HEK293 (cell line): ENCODE measurements at regions not wholly inside any gene's neighbourhood (a gene's known extent, or its start where the extent isn't known, plus 50 kb on each side); places are given as distances from the start of the nearest gene placed in this dataset.

Experiments used
- CTCF ChIA-PET: fragments of 350-600 bp; formaldehyde crosslinking; extraction: SDS; loops from one replicate; lab custom pipeline; 2021; ENCODE audit warnings: antibody characterized with exemption; lab: Yijun Ruan, JAX
- POLR2A ChIA-PET: fragments of 300-600 bp; formaldehyde crosslinking; extraction: SDS; loops from one replicate; lab custom pipeline; 2020; ENCODE audit warnings: antibody characterized with exemption, inconsistent platforms; lab: Yijun Ruan, JAX
- H3K27ac ChIP-seq: fragments of 200-500 bp; sonication (Bioruptor generic); 2 replicates; pipeline ENCODE4 v1.5.1; 2014; ENCODE audit warnings: low read depth, low read length, control low read depth, inconsistent platforms; ENCODE audit errors: extremely low read depth
- H3K36me3 ChIP-seq, 2 experiments: fragments of 200-500 bp in 1 of 2; sonication (Bioruptor generic) in 1 of 2; 1 replicate in 1 of 2; 2 replicates in 1 of 2; pipeline ENCODE4 v1.5.1; 2014 to 2017; ENCODE audit warnings: inconsistent platforms in 2 of 2, low read length in 2 of 2; ENCODE audit not compliant: control insufficient read depth in 2 of 2, insufficient read depth in 1 of 2
- H3K4me1 ChIP-seq: fragments of 200-500 bp; sonication (Bioruptor generic); 2 replicates; pipeline ENCODE4 v1.5.1; 2014; ENCODE audit warnings: mild to moderate bottlenecking, low read length, inconsistent platforms; ENCODE audit not compliant: control insufficient read depth, insufficient read depth
- H3K4me3 ChIP-seq: 2 replicates; pipeline ENCODE4 v1.5.1; 2011; ENCODE audit warnings: low read depth, mild to moderate bottlenecking, control low read depth, low read length, moderate library complexity
- H3K9me3 ChIP-seq: fragments of 200-500 bp; sonication (Bioruptor generic); 2 replicates; pipeline ENCODE4 v1.5.1; 2014; ENCODE audit warnings: low read depth, low read length, inconsistent platforms; ENCODE audit not compliant: control insufficient read depth, insufficient read depth
- IKZF3 ChIP-seq: fragments of 450-650 bp; IDR thresholded peaks from 2 replicates; pipeline ENCODE4 v1.5.0; 2018; ENCODE audit warnings: missing biosample characterization, mild to moderate bottlenecking, missing genetic modification characterization, moderate library complexity
- MYNN ChIP-seq: fragments of 450-650 bp; formaldehyde crosslinking; IDR thresholded peaks from 2 replicates; pipeline ENCODE4 v1.5.1; 2016; ENCODE audit warnings: missing biosample characterization, missing genetic modification characterization, borderline replicate concordance
- OVOL3 ChIP-seq: fragments of 450-650 bp; formaldehyde crosslinking; IDR thresholded peaks from 2 replicates; pipeline ENCODE4 v1.5.1; 2016; ENCODE audit warnings: missing biosample characterization, missing genetic modification characterization
- SP2 ChIP-seq: fragments of 450-650 bp; formaldehyde crosslinking; IDR thresholded peaks from 2 replicates; pipeline ENCODE4 v1.5.1; 2016; ENCODE audit warnings: missing biosample characterization, missing genetic modification characterization
- YY1 ChIP-seq: fragments of 450-650 bp; formaldehyde crosslinking; IDR thresholded peaks from 2 replicates; pipeline ENCODE4 v1.5.1; 2018; ENCODE audit warnings: missing biosample characterization, missing genetic modification characterization
- ZBTB49 ChIP-seq: fragments of 450-650 bp; formaldehyde crosslinking; IDR thresholded peaks from 2 replicates; pipeline ENCODE4 v1.5.1; 2016; ENCODE audit warnings: missing biosample characterization, missing genetic modification characterization, low read depth
- ZFP37 ChIP-seq: fragments of 450-650 bp; formaldehyde crosslinking; IDR thresholded peaks from 2 replicates; pipeline ENCODE4 v1.5.1; 2016; ENCODE audit warnings: missing biosample characterization, missing genetic modification characterization
- ZFP69B ChIP-seq: fragments of 450-650 bp; formaldehyde crosslinking; IDR thresholded peaks from 2 replicates; pipeline ENCODE4 v1.5.1; 2016; ENCODE audit warnings: missing biosample characterization, missing genetic modification characterization
- ZNF175 ChIP-seq: fragments of 450-650 bp; formaldehyde crosslinking; IDR thresholded peaks from 2 replicates; pipeline ENCODE4 v1.5.1; 2016; ENCODE audit warnings: missing biosample characterization, missing genetic modification characterization
- ZNF18 ChIP-seq: fragments of 450-650 bp; formaldehyde crosslinking; IDR thresholded peaks from 2 replicates; pipeline ENCODE4 v1.5.1; 2016; ENCODE audit warnings: missing biosample characterization, missing genetic modification characterization
- ZNF335 ChIP-seq: fragments of 450-650 bp; formaldehyde crosslinking; conservative IDR thresholded peaks from 2 replicates; pipeline ENCODE4 v1.5.1; 2016; ENCODE audit warnings: missing biosample characterization, missing genetic modification characterization
- ZNF416 ChIP-seq: fragments of 450-650 bp; formaldehyde crosslinking; IDR thresholded peaks from 2 replicates; pipeline ENCODE4 v1.5.1; 2016; ENCODE audit warnings: missing biosample characterization, missing genetic modification characterization
- ZNF510 ChIP-seq: fragments of 450-650 bp; formaldehyde crosslinking; IDR thresholded peaks from 2 replicates; pipeline ENCODE4 v1.5.1; 2018; ENCODE audit warnings: mild to moderate bottlenecking, missing genetic modification characterization, missing biosample characterization; ENCODE audit not compliant: insufficient replicate concordance
- ZNF521 ChIP-seq: fragments of 450-650 bp; formaldehyde crosslinking; IDR thresholded peaks from 2 replicates; pipeline ENCODE4 v1.5.1; 2017; ENCODE audit warnings: missing biosample characterization, mild to moderate bottlenecking, missing genetic modification characterization
- ZNF529 ChIP-seq: fragments of 450-650 bp; formaldehyde crosslinking; IDR thresholded peaks from 2 replicates; pipeline ENCODE4 v1.5.1; 2017; ENCODE audit warnings: missing genetic modification characterization, missing biosample characterization; ENCODE audit not compliant: insufficient replicate concordance
- ZNF548 ChIP-seq: fragments of 450-650 bp; formaldehyde crosslinking; IDR thresholded peaks from 2 replicates; pipeline ENCODE4 v1.5.1; 2016; ENCODE audit warnings: missing biosample characterization, missing genetic modification characterization
- ZNF610 ChIP-seq: fragments of 450-650 bp; formaldehyde crosslinking; IDR thresholded peaks from 2 replicates; pipeline ENCODE4 v1.5.1; 2016; ENCODE audit warnings: missing biosample characterization, missing genetic modification characterization, borderline replicate concordance
- ZNF621 ChIP-seq: fragments of 450-650 bp; formaldehyde crosslinking; IDR thresholded peaks from 2 replicates; pipeline ENCODE4 v1.5.1; 2017; ENCODE audit warnings: missing biosample characterization, missing genetic modification characterization
- ZNF785 ChIP-seq: fragments of 450-650 bp; formaldehyde crosslinking; IDR thresholded peaks from 2 replicates; pipeline ENCODE4 v1.5.1; 2016; ENCODE audit warnings: missing biosample characterization, missing genetic modification characterization

- ChIA-PET CTCF (no interaction called here), POLR2A (no interaction called here)
- TF ChIP-seq ZFP37 (tag by site-specific recombination) (no peak), ZNF621 (tag by site-specific recombination) (no peak), ZNF335 (tag by site-specific recombination) (no peak), YY1 (no peak), ZNF521 (tag by site-specific recombination) (no peak)
- TF ChIP-seq, all 188 proteins: peak for 0
- Histone ChIP-seq H3K4me3 (no peak overlapping the region), H3K27ac (no peak overlapping the region), H3K36me3 (no peaks in the 10 kb centered on the region), H3K4me1 (no peaks in the 10 kb centered on the region), H3K9me3 (no peaks in the 10 kb centered on the region)
These were observed 831.7 kb downstream of the MTRR start for GRCh38 chr5:8700671-8701070.

- Histone ChIP-seq H3K36me3 (no peaks in the 10 kb centered on the region), H3K9me3 (no peaks in the 10 kb centered on the region), H3K4me3 (no peak overlapping the region), H3K27ac (no peak overlapping the region), H3K4me1 (no peaks in the 10 kb centered on the region)
- ChIA-PET POLR2A (no interaction called here), CTCF (no interaction called here)
- TF ChIP-seq ZNF610 = no peak
- TF ChIP-seq ZFP69B (tag by site-specific recombination) = no peak
- no peak for TF ChIP-seq ZNF785
- no peak for TF ChIP-seq ZNF529 (tag by site-specific recombination)
- no peak for TF ChIP-seq ZNF18 (tag by site-specific recombination)
- TF ChIP-seq MYNN (tag by site-specific recombination) = no peak
- TF ChIP-seq ZBTB49 (tag by site-specific recombination) = no peak
- no peak for TF ChIP-seq IKZF3
- no peak for TF ChIP-seq ZNF175 (tag by site-specific recombination)
- TF ChIP-seq ZNF548 (tag by site-specific recombination) = no peak
These were observed 832.3 kb downstream of the MTRR start for GRCh38 chr5:8701251-8701650.

GRCh38 chr5:8710426-8710930 lies 835.4 kb downstream of the SEMA5A start:
- H3K4me1 ChIP-seq = no peaks in the 10 kb centered on the region
- no peak for TF ChIP-seq ZNF510 (tag by site-specific recombination)
- no peak for TF ChIP-seq OVOL3
- no peak for TF ChIP-seq SP2
- TF ChIP-seq ZNF416 (tag by site-specific recombination) = no peak
- no peaks in the 10 kb centered on the region for H3K9me3 ChIP-seq
- H3K4me3 ChIP-seq = no peak overlapping the region
- no peaks in the 10 kb centered on the region for H3K36me3 ChIP-seq
- ChIA-PET POLR2A (no interaction called here), CTCF (no interaction called here)
- no peak overlapping the region for H3K27ac ChIP-seq
